Activated B cell treated with CpG ODN at 0.5 μM for 24 hours (primary cell): ENCODE measurements at regions not wholly inside any gene's neighbourhood (a gene's known extent, or its start where the extent isn't known, plus 50 kb on each side); places are given as distances from the start of the nearest gene placed in this dataset.
"Not testable (repeated sequence)": the region's sequence is repeated elsewhere in the genome, so short reads cannot be mapped to it uniquely, and the experiment has no call there.

Experiments used
- ATAC-seq: fragments of 200-7000 bp; cut with Tn5 transposase; one replicate; pipeline ENCODE4 v1.10.0; 2021; ENCODE audit warnings: low read depth, mild to moderate bottlenecking, moderate library complexity
- CTCF ChIA-PET: fragments of 350-600 bp; sonication (Branson Sonifier 250); formaldehyde crosslinking; loops from one replicate; lab custom pipeline; 2021; ENCODE audit warnings: antibody characterized with exemption; lab: Charles Lee
- POLR2A ChIA-PET: fragments of 350-600 bp; sonication (Branson Sonifier 250); formaldehyde crosslinking; loops from one replicate; lab custom pipeline; 2021; ENCODE audit warnings: antibody characterized with exemption; lab: Charles Lee
- DNase-seq: peaks from one replicate; pipeline ENCODE4 v3.0.0; 2022
- H3K27ac Mint-ChIP-seq: one replicate; pipeline ENCODE4 v1.8.0; 2020; ENCODE audit warnings: mixed read lengths
- H3K27me3 Mint-ChIP-seq: one replicate; pipeline ENCODE4 v1.8.0; 2021; ENCODE audit warnings: mixed read lengths
- H3K36me3 Mint-ChIP-seq: one replicate; pipeline ENCODE4 v1.8.0; 2021; ENCODE audit warnings: low read depth, mixed read lengths
- H3K4me1 Mint-ChIP-seq: one replicate; pipeline ENCODE4 v1.8.0; 2021; ENCODE audit warnings: mixed read lengths
- H3K4me3 Mint-ChIP-seq: one replicate; pipeline ENCODE4 v1.8.0; 2020; ENCODE audit warnings: mild to moderate bottlenecking, mixed read lengths
- H3K9me3 Mint-ChIP-seq: one replicate; pipeline ENCODE4 v1.8.0; 2020; ENCODE audit warnings: mixed read lengths
- intact Hi-C: fragments of 100-400 bp; cut with micrococcal nuclease; formaldehyde crosslinking; loops from one replicate; pipeline ENCODE4 v1.15.1; 2024
- TF ChIP-seq, protein P1 (sequence below): fragments of 200-600 bp; IDR thresholded peaks from one replicate; pipeline ENCODE4 v1.8.0; 2022; ENCODE audit warnings: antibody characterized with exemption, mild to moderate bottlenecking

DNA sequence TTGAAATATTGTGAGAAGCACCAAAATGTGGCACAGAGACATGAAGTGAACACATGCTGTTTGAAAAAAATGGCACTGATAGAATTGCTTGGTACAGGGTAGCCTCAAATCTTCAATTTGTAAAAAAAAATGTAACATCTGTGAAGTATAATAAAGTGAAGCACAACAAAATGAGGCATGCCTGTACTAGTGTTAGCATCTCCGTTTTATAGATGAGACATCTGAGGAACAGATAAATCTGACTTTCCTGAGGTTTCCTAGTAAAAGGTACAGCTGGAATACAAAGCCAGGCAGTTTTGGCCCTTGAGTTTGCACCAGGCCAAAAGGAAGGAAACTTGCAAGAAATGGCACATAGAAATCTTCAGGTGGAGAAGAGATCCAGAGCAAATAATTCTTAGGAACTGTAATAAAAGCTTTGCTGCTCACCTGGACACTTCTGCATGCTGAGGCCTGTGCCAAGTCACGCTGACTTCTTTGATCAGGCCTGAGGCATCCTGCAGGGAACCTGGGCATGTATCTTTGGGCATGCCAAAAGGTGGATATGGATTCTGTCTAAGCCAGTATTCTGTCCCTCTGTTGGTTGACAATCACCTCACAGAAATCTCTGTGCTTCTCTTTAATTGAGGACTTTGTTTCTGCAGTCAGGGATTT is 251.5 kb upstream of the PLPP4 start:
- H3K4me3 Mint-ChIP-seq: no peak overlapping the region
- no peaks in the 10 kb centered on the region for H3K36me3 Mint-ChIP-seq
- CTCF ChIA-PET: no interaction called here
- H3K27me3 Mint-ChIP-seq: no peaks in the 10 kb centered on the region
- DNase-seq (no peak), ATAC-seq (no peak)
- intact Hi-C loops: no loop called here
- H3K4me1 Mint-ChIP-seq: no peaks in the 10 kb centered on the region
- H3K9me3 Mint-ChIP-seq: no peaks in the 10 kb centered on the region
- H3K27ac Mint-ChIP-seq: no peak overlapping the region
- POLR2A ChIA-PET: no interaction called here
- TF ChIP-seq, protein P1, sequence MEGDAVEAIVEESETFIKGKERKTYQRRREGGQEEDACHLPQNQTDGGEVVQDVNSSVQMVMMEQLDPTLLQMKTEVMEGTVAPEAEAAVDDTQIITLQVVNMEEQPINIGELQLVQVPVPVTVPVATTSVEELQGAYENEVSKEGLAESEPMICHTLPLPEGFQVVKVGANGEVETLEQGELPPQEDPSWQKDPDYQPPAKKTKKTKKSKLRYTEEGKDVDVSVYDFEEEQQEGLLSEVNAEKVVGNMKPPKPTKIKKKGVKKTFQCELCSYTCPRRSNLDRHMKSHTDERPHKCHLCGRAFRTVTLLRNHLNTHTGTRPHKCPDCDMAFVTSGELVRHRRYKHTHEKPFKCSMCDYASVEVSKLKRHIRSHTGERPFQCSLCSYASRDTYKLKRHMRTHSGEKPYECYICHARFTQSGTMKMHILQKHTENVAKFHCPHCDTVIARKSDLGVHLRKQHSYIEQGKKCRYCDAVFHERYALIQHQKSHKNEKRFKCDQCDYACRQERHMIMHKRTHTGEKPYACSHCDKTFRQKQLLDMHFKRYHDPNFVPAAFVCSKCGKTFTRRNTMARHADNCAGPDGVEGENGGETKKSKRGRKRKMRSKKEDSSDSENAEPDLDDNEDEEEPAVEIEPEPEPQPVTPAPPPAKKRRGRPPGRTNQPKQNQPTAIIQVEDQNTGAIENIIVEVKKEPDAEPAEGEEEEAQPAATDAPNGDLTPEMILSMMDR: no peak

DNA sequence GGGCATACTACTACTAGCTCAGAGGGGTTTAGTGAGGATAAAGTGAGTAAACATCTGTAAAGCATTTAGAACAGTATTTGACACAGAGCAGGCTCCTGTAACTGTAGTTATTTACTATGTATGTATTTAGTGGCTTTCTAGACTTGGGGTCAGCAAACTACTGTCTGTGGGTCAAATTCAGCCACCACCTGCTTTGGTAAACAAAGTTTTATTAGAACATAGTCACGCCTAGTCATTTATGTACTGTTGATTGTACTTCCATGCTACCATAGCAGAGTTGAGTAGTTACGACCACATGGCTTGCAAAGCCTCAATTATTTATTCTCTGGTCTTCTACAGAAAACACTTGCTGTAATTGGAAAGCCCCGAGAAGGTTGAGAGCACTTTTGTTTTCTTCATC is 248.5 kb upstream of the PLPP4 start:
- POLR2A ChIA-PET: no interaction called here
- ATAC-seq (no peak), DNase-seq (no peak)
- Mint-ChIP-seq H3K4me3 (no peak overlapping the region), H3K9me3 (no peaks in the 10 kb centered on the region), H3K36me3 (no peaks in the 10 kb centered on the region), H3K27ac (no peak overlapping the region), H3K27me3 (no peaks in the 10 kb centered on the region), H3K4me1 (no peaks in the 10 kb centered on the region)
- intact Hi-C loops: no loop called here
- CTCF ChIA-PET: no interaction called here
- TF ChIP-seq, protein P1: no peak

DNA sequence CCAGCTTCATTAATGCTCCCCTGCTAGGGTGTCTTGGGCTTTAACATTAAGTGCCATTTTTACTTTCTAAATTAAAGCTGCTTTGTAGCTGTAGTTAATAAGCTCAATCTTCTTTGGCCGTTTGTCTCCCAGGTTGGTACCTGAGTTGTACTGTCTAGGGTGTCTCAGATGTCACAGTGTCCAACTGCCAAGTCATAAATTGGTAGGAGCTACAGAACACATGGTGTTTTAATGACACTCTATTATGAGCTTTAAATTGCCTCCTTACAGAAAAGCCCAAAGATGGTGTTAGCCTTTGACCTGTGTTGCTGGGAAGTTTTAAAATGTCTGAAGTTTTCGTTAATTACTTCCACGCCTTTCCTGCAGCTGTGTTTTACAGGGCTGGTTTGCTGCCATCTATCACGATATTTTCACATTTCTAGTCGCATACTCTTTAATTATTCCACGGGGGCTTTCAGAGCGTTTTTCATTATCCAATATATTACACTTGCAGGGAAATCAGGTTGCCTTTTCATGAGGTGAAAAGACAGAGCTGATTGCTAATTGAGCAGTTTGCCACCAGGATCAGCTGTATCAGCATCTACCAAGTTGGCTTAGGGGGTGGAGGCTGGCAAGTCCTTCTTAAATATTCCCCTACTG is 247.8 kb upstream of the PLPP4 start:
- no peak overlapping the region for H3K4me3 Mint-ChIP-seq
- intact Hi-C loops: no loop called here
- ATAC-seq (no peak), DNase-seq (no peak)
- no peaks in the 10 kb centered on the region for H3K27me3 Mint-ChIP-seq
- H3K36me3 Mint-ChIP-seq: no peaks in the 10 kb centered on the region
- ChIA-PET CTCF (no interaction called here), POLR2A (no interaction called here)
- no peaks in the 10 kb centered on the region for H3K4me1 Mint-ChIP-seq
- H3K9me3 Mint-ChIP-seq: no peaks in the 10 kb centered on the region
- H3K27ac Mint-ChIP-seq: no peak overlapping the region
- TF ChIP-seq, protein P1: no peak

DNA sequence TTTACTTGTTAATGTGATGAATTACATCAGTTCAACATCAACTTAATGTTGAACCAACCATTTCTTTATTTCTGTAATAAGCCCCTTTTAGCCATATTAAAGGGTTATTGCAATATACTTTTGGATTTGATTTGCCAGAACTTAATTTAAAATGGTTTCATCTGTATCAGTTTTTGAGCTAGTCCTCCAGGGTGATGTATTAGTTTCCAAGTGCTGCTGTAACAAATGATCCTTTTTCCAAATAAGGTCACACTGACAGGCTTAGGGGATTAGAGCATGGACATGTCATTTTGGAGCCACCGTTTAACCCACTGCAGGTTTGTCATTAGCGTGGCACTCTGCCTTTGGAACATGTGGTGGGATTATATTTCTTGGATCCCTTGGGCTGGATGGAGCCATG is 244.8 kb upstream of the PLPP4 start:
- intact Hi-C loops: no loop called here
- Mint-ChIP-seq H3K9me3 (no peaks in the 10 kb centered on the region), H3K27me3 (no peaks in the 10 kb centered on the region), H3K4me1 (no peaks in the 10 kb centered on the region), H3K27ac (no peak overlapping the region), H3K36me3 (no peaks in the 10 kb centered on the region), H3K4me3 (no peak overlapping the region)
- DNase-seq: no peak
- ChIA-PET POLR2A (no interaction called here), CTCF (no interaction called here)
- no peak for ATAC-seq
- TF ChIP-seq, protein P1: no peak

DNA sequence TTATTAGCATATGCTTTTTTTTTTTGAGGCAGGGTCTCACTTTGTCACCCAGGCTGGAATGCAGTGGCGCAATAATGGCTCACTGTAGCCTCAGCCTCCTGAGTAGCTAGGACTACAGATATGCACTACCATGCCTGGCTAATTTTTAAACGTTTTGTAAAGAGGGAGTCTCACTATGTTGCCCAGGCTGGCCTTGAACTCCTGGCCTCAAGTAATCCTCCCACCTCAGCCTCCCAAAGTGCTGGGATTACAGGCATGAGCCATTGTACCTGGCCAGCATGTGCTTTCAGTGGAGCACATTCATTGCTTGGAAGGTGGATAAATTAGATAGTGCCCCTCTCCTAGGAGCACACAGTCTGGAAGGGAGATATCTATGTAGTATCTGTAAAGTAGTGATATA is 243.7 kb upstream of the PLPP4 start:
- POLR2A ChIA-PET, H3K36me3 Mint-ChIP-seq, CTCF ChIA-PET, intact Hi-C loops, H3K27ac Mint-ChIP-seq, H3K4me1 Mint-ChIP-seq, H3K27me3 Mint-ChIP-seq, H3K4me3 Mint-ChIP-seq, H3K9me3 Mint-ChIP-seq, DNase-seq, ATAC-seq: not testable (repeated sequence)
